H1 (cell line): ENCODE measurements at regions not wholly inside any gene's neighbourhood (a gene's known extent, or its start where the extent isn't known, plus 50 kb on each side); places are given as distances from the start of the nearest gene placed in this dataset.

Experiments
- CTCF ChIA-PET: fragments of 300-600 bp; sonication (Branson Sonifier 250); formaldehyde crosslinking; loops from one replicate; lab custom pipeline; 2021; ENCODE audit not compliant: partially characterized antibody; lab: Charles Lee
- POLR2A ChIA-PET: fragments of 300-600 bp; sonication (Branson Sonifier 250); formaldehyde crosslinking; loops from one replicate; lab custom pipeline; 2021; ENCODE audit warnings: inconsistent platforms; ENCODE audit not compliant: partially characterized antibody; lab: Charles Lee
- DNase-seq, 2 experiments: peaks; one replicate each; pipeline versions ENCODE4 v3.0.0 to v3.0.0-alpha.2; 2010 to 2022; ENCODE audit warnings: low spot score in 2 of 2, low read depth in 1 of 2, mixed read lengths in 1 of 2
- FAIRE-seq: peaks from 2 replicates; lab custom pipeline; 2011; peaks lifted over from hg19 to GRCh38; lab: Jason Lieb, UNC
- H2AFZ ChIP-seq: 2 replicates; pipeline ENCODE4 v1.8.1; 2012; ENCODE audit warnings: low read length, inconsistent platforms
- H2AK5ac ChIP-seq: 2 replicates; pipeline ENCODE4 v1.6.1; 2013; ENCODE audit warnings: low read depth, low read length
- H2BK120ac ChIP-seq: replicated peaks from 2 replicates; pipeline ENCODE3; 2013; ENCODE audit warnings: low read depth, low read length, inconsistent platforms
- H2BK12ac ChIP-seq: 2 replicates; pipeline ENCODE4 v1.6.1; 2013; ENCODE audit warnings: low read depth, low read length
- H2BK15ac ChIP-seq: 2 replicates; pipeline ENCODE4 v1.6.1; 2013; ENCODE audit warnings: low read length
- H2BK20ac ChIP-seq: 2 replicates; pipeline ENCODE4 v1.6.1; 2013; ENCODE audit warnings: low read length
- H2BK5ac ChIP-seq: 2 replicates; pipeline ENCODE4 v1.6.1; 2013; ENCODE audit warnings: low read depth, low read length
- H3K14ac ChIP-seq: 2 replicates; pipeline ENCODE4 v1.6.1; 2013; ENCODE audit warnings: inconsistent platforms; ENCODE audit not compliant: insufficient read length
- H3K18ac ChIP-seq: 2 replicates; pipeline ENCODE4 v1.6.1; 2013; ENCODE audit warnings: low read length; ENCODE audit errors: extremely low read depth
- H3K23ac ChIP-seq: 2 replicates; pipeline ENCODE4 v1.6.1; 2013; ENCODE audit warnings: inconsistent platforms; ENCODE audit not compliant: insufficient read length
- H3K23me2 ChIP-seq: 2 replicates; pipeline ENCODE4 v1.6.1; 2013; ENCODE audit warnings: low read depth, low read length
- H3K27ac ChIP-seq: 2 replicates; pipeline ENCODE4 v1.6.1; 2011; ENCODE audit warnings: low read depth, low read length, inconsistent platforms
- H3K27me3 ChIP-seq, 4 experiments: replicated peaks in 1 of 4; 1 replicate in 1 of 4; 2 replicates in 3 of 4; pipeline versions ENCODE4 v1.6.1 to v1.8.1; 2011 to 2013; ENCODE audit warnings: low read length in 3 of 4, mild to moderate bottlenecking in 3 of 4, inconsistent platforms in 2 of 4, mixed read lengths in 2 of 4, moderate library complexity in 1 of 4; ENCODE audit not compliant: control insufficient read depth in 3 of 4, insufficient read depth in 3 of 4; ENCODE audit errors: extremely low read depth in 1 of 4
- H3K36me3 ChIP-seq, 4 experiments: 2 replicates each; pipeline versions ENCODE4 v1.6.1 to v1.8.1; 2011 to 2013; ENCODE audit warnings: mild to moderate bottlenecking in 4 of 4, low read length in 3 of 4, moderate library complexity in 2 of 4, control low read depth in 1 of 4, inconsistent platforms in 1 of 4; ENCODE audit not compliant: insufficient read depth in 4 of 4, control insufficient read depth in 2 of 4
- H3K4ac ChIP-seq: replicated peaks from 2 replicates; pipeline ENCODE3; 2013; ENCODE audit warnings: low read length, low read depth, mixed read lengths, inconsistent platforms; ENCODE audit not compliant: insufficient read length
- H3K4me1 ChIP-seq, 4 experiments: replicated peaks in 1 of 4; 1 replicate in 1 of 4; 2 replicates in 3 of 4; pipeline versions ENCODE4 v1.6.1 to v1.8.1; 2011 to 2013; ENCODE audit warnings: low read length in 3 of 4, inconsistent platforms in 2 of 4, mixed read lengths in 1 of 4; ENCODE audit not compliant: insufficient read depth in 4 of 4, control insufficient read depth in 3 of 4
- H3K4me2 ChIP-seq, 2 experiments: 2 replicates each; pipeline versions ENCODE4 v1.6.1 to v1.8.1; 2011 to 2013; ENCODE audit warnings: low read depth in 2 of 2, low read length in 2 of 2, control low read depth in 1 of 2, inconsistent platforms in 1 of 2, mild to moderate bottlenecking in 1 of 2; ENCODE audit not compliant: insufficient read depth in 1 of 2
- H3K4me3 ChIP-seq, 4 experiments: fragments of 200-600, 300-600 bp in 1 of 4; sonication (generic), shearing (Covaris generic), sonication (Bioruptor Twin) in 1 of 4; 2 replicates each; pipeline versions ENCODE4 v1.5.1 to v1.8.1; 2011 to 2016; ENCODE audit warnings: low read length in 4 of 4, low read depth in 3 of 4, control low read depth in 2 of 4, inconsistent platforms in 2 of 4, mild to moderate bottlenecking in 2 of 4, mixed read lengths in 1 of 4, moderate library complexity in 1 of 4; ENCODE audit not compliant: insufficient read depth in 2 of 4; ENCODE audit errors: extremely low read depth in 1 of 4
- H3K56ac ChIP-seq: replicated peaks from 2 replicates; pipeline ENCODE3; 2013; ENCODE audit warnings: low read depth, mild to moderate bottlenecking, mixed read lengths, low read length, inconsistent platforms; ENCODE audit not compliant: insufficient read length
- H3K79me1 ChIP-seq: 2 replicates; pipeline ENCODE4 v1.6.1; 2013; ENCODE audit warnings: low read depth, low read length, control low read depth
- H3K79me2 ChIP-seq, 2 experiments: 2 replicates each; pipeline versions ENCODE4 v1.6.1 to v1.8.1; 2012 to 2013; ENCODE audit warnings: low read length in 2 of 2, mild to moderate bottlenecking in 2 of 2, inconsistent platforms in 1 of 2; ENCODE audit not compliant: insufficient read depth in 2 of 2, control insufficient read depth in 1 of 2
- H3K9ac ChIP-seq, 4 experiments: replicated peaks in 1 of 4; 1 replicate in 1 of 4; 2 replicates in 3 of 4; pipeline versions ENCODE4 v1.6.1 to v1.8.1; 2011 to 2013; ENCODE audit warnings: low read depth in 3 of 4, low read length in 3 of 4, control low read depth in 2 of 4, mild to moderate bottlenecking in 2 of 4, moderate library complexity in 2 of 4, inconsistent platforms in 1 of 4; ENCODE audit errors: extremely low read depth in 1 of 4
- H3K9me3 ChIP-seq, 2 experiments: 2 replicates each; pipeline versions ENCODE4 v1.6.1 to v1.8.1; 2012 to 2013; ENCODE audit warnings: mild to moderate bottlenecking in 2 of 2, moderate library complexity in 2 of 2, control low read depth in 1 of 2, inconsistent platforms in 1 of 2, low read depth in 1 of 2, low read length in 1 of 2, mixed read lengths in 1 of 2; ENCODE audit not compliant: insufficient read depth in 2 of 2
- H4K20me1 ChIP-seq, 2 experiments: replicated peaks in 1 of 2; 2 replicates each; pipeline versions ENCODE3 to v1.8.1; 2011 to 2013; ENCODE audit warnings: inconsistent platforms in 2 of 2, low read length in 2 of 2, mild to moderate bottlenecking in 1 of 2; ENCODE audit not compliant: insufficient read depth in 2 of 2, control insufficient read depth in 1 of 2
- H4K5ac ChIP-seq: 2 replicates; pipeline ENCODE4 v1.6.1; 2013; ENCODE audit warnings: low read length, low read depth, mixed read lengths, inconsistent platforms; ENCODE audit not compliant: insufficient read length
- H4K8ac ChIP-seq: 2 replicates; pipeline ENCODE4 v1.8.0; 2013; ENCODE audit warnings: mild to moderate bottlenecking, moderate library complexity, low read length, inconsistent platforms; ENCODE audit not compliant: insufficient read depth; ENCODE audit errors: extremely low read depth
- H4K91ac ChIP-seq: replicated peaks from 2 replicates; pipeline ENCODE3; 2013; ENCODE audit warnings: low read length, mixed read lengths, inconsistent platforms; ENCODE audit not compliant: insufficient read length
- WGBS, 2 experiments: shearing (Covaris generic) in 1 of 2; methylation state at CpG; one replicate each; pipeline versions ENCODE4 v1.1.6 to v1.1.7; 2013 to 2015; ENCODE audit warnings: low lambda C conversion rate in 2 of 2, mixed read lengths in 2 of 2, inconsistent platforms in 1 of 2, low coverage in 1 of 2, missing lambda C conversion rate in 1 of 2; ENCODE audit not compliant: insufficient replicate concordance in 2 of 2, insufficient coverage in 1 of 2, insufficient read length in 1 of 2; ENCODE audit errors: extremely low coverage in 1 of 2, missing lambda C conversion rate in 1 of 2; 5-methylcytosine and 5-hydroxymethylcytosine counted together
- TF ChIP-seq, protein P1 (sequence below): IDR thresholded peaks from 2 replicates; pipeline ENCODE4 v1.6.1; 2012; ENCODE audit warnings: low read length, inconsistent platforms

DNA sequence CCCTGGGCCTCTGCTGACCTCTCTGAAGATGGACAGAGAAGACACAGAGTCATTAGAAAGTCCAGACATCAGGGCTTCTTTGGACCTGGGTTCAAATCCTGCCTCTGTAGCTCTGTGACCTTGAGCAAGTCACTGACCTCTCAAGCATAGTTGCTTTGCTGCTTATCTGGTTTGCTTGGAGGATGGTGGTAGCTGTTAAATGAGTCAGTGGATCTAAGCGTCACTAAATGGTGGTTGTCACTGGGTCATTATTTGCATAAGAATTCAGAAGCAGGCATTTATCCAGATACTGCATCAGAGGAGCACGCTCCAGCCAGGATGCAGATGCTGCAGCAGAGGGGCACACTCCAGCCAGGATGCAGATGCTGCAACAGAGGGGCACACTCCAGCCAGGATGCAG, 229.2 kb downstream of the GLI2 start:
- TF ChIP-seq, protein P1, sequence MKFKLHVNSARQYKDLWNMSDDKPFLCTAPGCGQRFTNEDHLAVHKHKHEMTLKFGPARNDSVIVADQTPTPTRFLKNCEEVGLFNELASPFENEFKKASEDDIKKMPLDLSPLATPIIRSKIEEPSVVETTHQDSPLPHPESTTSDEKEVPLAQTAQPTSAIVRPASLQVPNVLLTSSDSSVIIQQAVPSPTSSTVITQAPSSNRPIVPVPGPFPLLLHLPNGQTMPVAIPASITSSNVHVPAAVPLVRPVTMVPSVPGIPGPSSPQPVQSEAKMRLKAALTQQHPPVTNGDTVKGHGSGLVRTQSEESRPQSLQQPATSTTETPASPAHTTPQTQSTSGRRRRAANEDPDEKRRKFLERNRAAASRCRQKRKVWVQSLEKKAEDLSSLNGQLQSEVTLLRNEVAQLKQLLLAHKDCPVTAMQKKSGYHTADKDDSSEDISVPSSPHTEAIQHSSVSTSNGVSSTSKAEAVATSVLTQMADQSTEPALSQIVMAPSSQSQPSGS, result no peak
- no peak for FAIRE-seq

More for the DNA sequence above, 229.2 kb downstream of the GLI2 start:
- Histone ChIP-seq H2BK15ac (no peak overlapping the region), H3K9me3 (no peaks in the 10 kb centered on the region), H3K79me1 (no peaks in the 10 kb centered on the region; the same call in 1 of the 2 replicates), H3K23ac (no peak overlapping the region), H4K5ac (no peak overlapping the region), H3K4me1 (no peaks in the 10 kb centered on the region; a peak in 2 of 7 replicates), H4K91ac (no peak overlapping the region), H2BK20ac (no peak overlapping the region), H3K23me2 (no peaks in the 10 kb centered on the region), H3K27ac (no peak overlapping the region), H2AK5ac (no peak overlapping the region), H4K8ac (no peak overlapping the region; the same call in 1 of the 2 replicates), H2BK5ac (no peak overlapping the region), H3K4ac (no peak overlapping the region), H3K56ac (no peak overlapping the region), H3K18ac (no peak overlapping the region), H3K4me3 (no peak overlapping the region), H2AFZ (no peak overlapping the region), H3K79me2 (no peaks in the 10 kb centered on the region), H3K9ac (no peak overlapping the region), H2BK12ac (no peak overlapping the region), H4K20me1 (peaks cover 0 to 16% of the 10 kb centered on the region in 2 experiments), H3K14ac (no peak overlapping the region), H3K27me3 (no peaks in the 10 kb centered on the region), H3K4me2 (no peak overlapping the region), H3K36me3 (peaks cover 2 to 19% (median 11%) of the 10 kb centered on the region in 4 experiments; a peak in 5 of 8 replicates), H2BK120ac (no peak overlapping the region)
- CTCF ChIA-PET, result interaction anchor here (0.8 to 1.4 kb wide), 3 partner anchors 11 to 46 kb away, joined by 3 read pairs; no protein-coding TSS in a partner anchor
- POLR2A ChIA-PET, result interaction anchor here (0.8 kb wide), 1 partner anchor 110 kb away, joined by 3 read pairs; no protein-coding TSS in a partner anchor
- DNase-seq, result no peak
- 85% methylated on average over 2 of the region's 2 CpGs; no CpG with 5 or more reads in 1 of the 2 experiments for WGBS, 2 experiments
